DMS114 treated with DMSO at 0.1 percent for 48 hours (cell line): ENCODE measurements at regions not wholly inside any gene's neighbourhood (a gene's known extent, or its start where the extent isn't known, plus 50 kb on each side); places are given as distances from the start of the nearest gene placed in this dataset.

Experiments
- DNase-seq: peaks from one replicate; lab custom pipeline; 2025; ENCODE audit not compliant: unreplicated experiment; lab: John Stamatoyannopoulos, UW

- DNase-seq, result no peak
Observed at GRCh38 chr2:45256173-45256866, 247.1 kb upstream of the SIX2 start.

- no peak for DNase-seq
Observed at GRCh38 chr2:45255563-45255962, 246.3 kb upstream of the SIX2 start.

DNA sequence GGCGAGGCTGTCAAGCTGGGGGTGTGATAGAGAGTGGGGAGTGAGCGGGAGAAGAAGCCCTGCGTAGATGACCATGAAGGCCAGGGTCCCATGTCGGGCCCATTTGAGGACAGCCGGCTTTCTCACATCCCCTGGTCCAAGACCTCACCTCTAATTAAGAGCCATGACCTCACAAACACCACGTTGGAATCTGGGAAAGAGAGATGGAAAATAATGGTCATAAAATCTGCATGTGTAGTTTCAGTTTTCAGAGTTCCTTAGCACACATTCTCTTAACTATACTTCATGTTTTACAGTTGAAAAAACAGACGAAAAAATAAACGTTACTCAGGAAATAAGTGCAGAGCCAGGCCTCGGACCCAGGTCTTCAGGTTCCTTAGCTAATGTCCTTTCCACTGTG, 244.8 kb upstream of the SIX2 start:
- no peak for DNase-seq

- no peak for DNase-seq
Observed at GRCh38 chr2:45253151-45253550, 243.9 kb upstream of the SIX2 start.

DNA sequence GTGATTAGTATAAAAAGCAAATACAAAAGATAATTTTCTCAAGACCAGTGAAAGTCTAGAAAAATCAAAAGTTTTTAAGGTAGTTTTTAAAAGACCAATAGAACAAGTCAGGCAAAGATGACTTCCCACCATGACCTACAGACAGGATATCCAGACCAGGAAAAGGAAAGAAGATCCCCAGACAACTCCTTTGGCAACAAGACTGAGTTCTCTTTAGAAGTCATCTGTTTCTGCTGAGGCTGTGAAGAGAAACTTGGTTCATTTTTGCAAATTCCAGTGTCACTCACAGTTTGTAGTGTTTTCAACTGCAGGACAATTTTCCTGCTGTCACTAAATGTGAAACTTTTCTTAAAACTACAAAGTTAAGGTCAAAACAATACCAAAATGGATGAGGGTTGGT, 240.9 kb upstream of the SIX2 start:
- DNase-seq, result no peak

DNA sequence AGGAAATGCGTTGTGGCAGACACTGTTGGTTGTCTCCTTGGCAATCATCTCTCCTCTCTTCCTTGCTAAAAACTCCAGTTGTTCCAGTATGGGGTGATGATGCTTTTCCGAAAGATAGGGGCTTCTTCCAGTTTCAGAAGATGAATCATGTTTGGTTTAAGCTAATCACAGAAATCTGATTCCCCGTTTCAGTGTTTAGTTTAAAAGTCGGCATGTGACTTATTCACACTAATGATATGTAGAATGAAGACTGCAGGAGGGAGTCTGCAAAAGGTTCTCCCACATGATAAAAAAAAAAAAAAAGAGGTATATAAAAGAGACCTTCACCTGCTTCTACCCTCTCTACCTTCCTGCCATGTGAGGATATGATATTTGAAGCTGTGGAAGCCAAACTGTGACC, 239.0 kb upstream of the SIX2 start:
- no peak for DNase-seq

DNA sequence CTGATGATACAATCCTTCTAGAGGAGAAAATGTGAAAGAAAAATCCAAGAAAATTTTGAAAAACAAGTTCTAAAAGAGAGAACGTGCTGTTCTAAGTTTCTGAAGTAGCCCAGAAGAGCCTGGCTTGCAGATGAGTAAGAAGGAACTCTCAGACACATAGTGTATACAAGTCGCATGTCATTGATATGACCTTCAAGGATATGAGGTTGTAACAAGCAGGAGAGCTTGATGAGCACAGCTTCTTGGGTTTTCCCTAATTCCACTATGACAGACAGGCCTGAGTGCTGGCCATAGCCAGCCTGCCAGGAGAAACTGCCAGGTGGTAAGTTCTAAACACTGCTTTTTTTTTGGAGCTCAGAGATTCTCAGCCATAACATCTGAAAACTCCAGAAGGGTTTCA, 235.7 kb upstream of the SIX2 start:
- DNase-seq, result no peak

GRCh38 chr2:45242161-45242741, 233.0 kb upstream of the SIX2 start:
- no peak for DNase-seq

DNA sequence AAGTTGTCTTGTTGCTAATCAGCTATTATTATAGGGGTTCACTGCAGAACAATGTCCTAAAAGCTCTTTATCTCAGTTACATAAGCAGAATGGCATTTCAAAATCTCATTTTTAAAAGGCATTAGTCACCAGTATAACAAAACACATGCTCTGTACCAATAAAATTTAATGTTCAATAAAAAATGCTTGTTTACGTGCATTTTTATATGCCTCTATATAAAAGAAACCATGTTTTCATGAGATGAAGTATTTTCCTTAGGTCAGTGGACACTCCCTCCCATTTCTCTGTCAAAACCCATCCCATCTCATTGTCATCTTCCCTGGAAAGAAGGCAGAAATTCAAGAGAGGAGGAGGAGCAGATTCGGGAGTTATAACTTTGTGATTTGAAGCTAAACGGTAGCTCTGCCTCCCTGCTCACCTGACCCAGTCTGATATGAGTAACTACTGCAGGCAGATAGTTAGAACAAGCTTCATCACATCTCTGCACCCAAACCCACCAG, 231.9 kb upstream of the SIX2 start:
- DNase-seq, result no peak

- no peak for DNase-seq
Observed at GRCh38 chr2:45237850-45238542, 228.7 kb upstream of the SIX2 start.

GRCh38 chr2:45237128-45237527, 227.9 kb upstream of the SIX2 start:
- no peak for DNase-seq

DNA sequence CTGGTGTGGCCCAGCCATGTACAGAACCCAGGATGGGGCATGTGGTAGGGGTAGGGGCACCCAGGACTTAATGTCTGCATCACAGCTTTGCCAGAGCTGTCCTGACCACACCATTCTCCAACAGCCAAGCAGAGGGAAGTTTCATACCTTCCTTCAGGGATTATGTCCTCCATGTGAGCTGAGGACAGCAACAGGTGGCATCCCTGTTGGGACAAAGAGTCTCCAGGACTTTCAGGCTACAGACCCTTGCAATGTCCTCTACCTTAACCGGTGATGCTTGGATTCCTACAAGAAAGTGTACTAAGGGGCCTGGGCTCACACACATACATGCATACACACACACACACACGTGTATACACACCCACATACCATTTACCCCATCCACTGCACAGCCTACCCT, 227.0 kb upstream of the SIX2 start:
- DNase-seq, result no peak

DNA sequence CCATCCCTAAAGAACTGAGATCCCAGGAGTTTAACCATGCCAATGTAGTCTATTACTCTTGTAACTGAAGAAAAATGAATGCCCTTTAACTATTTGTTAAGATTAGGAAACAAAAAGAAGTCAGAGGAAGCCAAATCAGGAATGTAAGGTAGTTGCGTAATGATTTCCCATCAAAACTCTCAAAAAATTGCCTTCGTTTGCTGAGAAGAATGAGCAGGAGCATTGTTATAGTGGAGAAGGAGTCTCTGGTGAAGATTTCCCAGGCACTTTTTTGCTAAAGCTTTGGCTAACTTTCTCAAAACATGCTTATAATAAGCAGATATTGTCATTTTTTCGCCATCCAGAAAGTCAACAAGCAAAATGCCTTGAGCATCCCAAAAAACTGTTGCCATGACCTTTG, 224.0 kb upstream of the SIX2 start:
- DNase-seq, result no peak

DNA sequence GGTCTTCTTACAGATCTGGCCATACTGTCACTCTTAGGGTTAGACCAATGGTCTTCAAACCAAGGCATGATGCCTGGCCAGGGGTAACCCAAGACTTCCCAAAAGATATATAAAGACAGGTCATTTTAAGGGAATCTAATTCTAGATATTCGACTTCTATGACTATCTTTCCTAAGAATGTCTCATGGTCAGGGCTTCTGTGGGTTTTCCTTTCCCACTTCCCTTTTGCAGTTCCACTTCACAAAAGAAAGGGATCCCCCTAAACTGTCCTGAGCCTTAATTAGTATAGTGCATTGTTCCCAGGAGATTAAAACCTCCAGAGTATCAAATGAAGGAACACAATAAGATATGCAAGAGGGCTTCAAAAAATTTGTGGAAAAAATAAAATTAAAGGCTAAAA, 223.6 kb upstream of the SIX2 start:
- DNase-seq, result no peak

- no peak for DNase-seq
Observed at GRCh38 chr2:45229411-45229810, 220.2 kb upstream of the SIX2 start.

- no peak for DNase-seq
Observed at GRCh38 chr2:45227347-45227746, 218.1 kb upstream of the SIX2 start.

- DNase-seq, result no peak
Observed at GRCh38 chr2:45224993-45225380, 215.7 kb upstream of the SIX2 start.

DNA sequence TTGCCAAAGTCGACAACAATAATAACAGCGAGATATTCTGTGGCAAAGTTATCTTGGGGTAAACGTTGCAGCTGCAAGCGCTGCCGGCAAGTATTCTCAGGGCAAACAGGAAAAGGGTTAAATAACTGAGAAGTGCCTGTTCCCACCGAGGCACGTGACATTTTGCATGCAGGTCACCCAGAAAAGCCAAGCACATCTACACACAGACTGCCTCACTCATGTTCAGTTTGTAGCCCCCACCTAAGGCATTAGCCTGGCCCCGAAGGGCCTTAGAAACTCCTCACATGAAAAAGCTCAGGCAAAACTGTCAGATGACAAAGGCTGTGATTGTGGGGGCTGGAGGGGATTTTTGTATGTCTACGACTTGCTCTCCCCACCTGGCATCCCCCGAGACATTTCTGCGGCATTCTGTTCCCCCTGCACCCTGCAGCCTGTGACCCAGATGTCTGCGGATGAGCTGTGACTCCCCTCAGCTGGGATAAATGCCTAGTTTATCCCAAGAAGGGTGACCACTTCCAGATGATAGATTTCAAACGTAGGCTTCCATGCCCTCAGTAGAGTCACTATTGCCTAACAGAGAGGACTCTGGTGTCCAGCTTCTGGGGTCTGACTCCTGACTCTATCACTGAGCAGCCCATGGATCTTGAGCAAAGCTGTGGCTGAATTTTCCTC, 215.2 kb upstream of the SIX2 start:
- no peak for DNase-seq

GRCh38 chr2:45223531-45223930, 214.3 kb upstream of the SIX2 start:
- no peak for DNase-seq

DNA sequence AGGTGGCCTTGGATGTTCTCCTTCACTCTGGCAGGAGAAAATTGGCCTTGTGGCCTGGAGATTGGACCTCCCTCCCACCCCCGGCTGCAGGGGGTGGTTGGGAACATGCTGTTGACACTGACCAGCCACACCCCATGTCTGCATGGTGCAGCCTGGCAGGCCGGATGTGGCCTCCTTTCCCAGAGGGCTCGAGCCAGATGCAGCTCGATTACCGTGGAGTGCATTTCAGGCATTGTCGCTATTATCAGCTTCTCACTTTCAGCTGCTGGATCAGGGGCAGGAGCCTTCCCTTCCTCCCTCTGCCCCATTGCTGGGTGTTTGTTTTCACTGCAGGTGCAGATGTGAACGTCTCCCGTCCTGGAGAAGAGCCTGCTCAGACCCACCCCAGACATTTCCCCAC, 211.0 kb upstream of the SIX2 start:
- DNase-seq, result no peak

DNA sequence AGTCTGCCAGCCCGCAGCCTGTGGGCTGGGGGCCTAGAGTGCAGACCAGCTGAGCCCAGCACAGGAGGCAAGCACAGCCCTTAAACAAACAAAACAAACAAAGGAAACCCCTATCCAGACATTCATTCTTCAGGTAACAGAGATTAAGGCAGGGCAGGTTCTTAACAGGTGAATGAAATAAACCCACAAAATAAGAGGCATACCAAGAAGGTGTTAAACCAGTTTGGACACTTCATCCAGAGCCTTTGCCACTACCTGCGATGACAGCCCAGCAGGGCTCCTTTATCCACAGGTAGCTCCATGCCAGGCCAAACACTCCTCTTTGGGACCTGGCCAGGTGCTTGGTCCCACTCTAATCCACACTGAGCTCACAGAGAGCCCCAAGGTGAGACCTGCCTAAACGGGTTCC, 209.7 kb upstream of the SIX2 start:
- DNase-seq, result no peak

- no peak for DNase-seq
Observed at GRCh38 chr2:45218297-45218696, 209.0 kb upstream of the SIX2 start.
